ENCODE measurements at regions not wholly inside any gene's neighbourhood (a gene's known extent, or its start where the extent isn't known, plus 50 kb on each side); places are given as distances from the start of the nearest gene placed in this dataset.

DNA sequence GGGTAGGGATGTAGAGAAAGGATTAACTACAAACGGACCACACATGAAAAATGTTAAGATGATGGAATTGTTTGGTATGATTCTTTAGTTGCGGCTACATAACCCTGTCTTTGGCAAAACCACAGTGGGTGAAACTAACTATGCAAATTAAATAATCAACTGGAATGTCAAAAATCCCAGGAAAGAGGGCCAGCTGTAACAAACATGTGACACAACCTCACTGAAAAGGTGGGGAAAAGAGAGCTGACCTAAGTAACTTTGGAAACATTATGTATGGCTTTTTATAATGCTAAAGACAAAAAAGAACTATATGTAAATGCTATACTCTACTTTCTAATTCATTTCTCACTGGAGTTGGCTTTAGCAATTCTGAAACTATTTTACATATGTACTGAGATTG, 252.0 kb downstream of the MRPS30 start:
- TF ChIP-seq SUZ12 (IDR thresholded peaks at IDR 0.05; ENCODE audit: extremely low read depth, insufficient read depth, insufficient read length), result no peak
- TF ChIP-seq ZNF274 (IDR thresholded peaks at IDR 0.05; ENCODE audit: low read depth, low read length), result no peak

All from NT2/D1 (cell line).